ENCODE measurements at regions not wholly inside any gene's neighbourhood (a gene's known extent, or its start where the extent isn't known, plus 50 kb on each side); places are given as distances from the start of the nearest gene placed in this dataset.

DNA sequence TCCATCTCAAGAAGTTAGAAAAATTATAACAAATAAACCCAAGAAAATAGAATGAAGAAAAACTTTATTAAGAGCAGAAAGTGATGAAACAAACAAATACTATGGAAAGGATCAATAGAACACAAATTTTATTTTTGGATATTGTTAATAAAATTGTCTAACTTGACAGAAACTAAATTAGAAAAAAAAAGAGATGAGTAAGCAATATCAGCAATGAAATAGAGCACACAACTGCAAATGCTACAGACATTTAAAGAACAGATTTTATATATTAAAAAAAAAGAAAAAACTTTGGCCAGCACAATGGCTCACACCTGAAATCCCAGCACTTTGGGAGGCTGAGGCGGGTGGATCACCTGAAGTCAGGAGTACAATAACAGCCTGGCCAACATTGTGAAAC lies 628.0 kb downstream of the EPHA7 start:
- DNase-seq (ENCODE audit: low read depth, low spot score), result no peak
- no peaks in the 10 kb centered on the region for H3K79me2 ChIP-seq (ENCODE audit: control insufficient read depth, insufficient read depth, low read length)
- dilution Hi-C loops (cut with MboI; ENCODE audit: extremely low pct_ligation_motif_present, low sequenced_read_pairs), result no loop called here

DNA sequence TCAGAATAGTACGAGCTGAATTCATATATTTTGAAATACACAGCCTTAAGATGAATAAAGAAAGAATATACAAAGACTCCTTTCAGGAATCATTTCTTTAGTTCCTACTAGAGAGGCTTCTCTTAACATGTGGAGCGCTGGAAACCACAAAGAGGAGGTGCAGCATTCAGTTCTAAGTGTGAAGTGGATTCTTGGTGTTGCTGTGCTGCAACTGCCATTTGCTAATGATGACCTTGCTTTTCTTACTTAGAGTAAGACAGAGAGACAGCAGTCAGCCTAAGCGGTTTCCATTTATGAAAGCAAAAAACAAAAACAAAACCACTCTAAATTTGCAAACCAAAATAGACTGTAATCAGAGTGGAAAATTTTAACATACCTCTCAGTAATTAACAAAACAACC lies 629.0 kb downstream of the EPHA7 start:
- Histone ChIP-seq H3K27ac (ENCODE audit: control insufficient read depth, insufficient read depth, low read length) (no peak overlapping the region), H3K27me3 (ENCODE audit: control insufficient read depth, extremely low read depth, insufficient read depth, low read length) (no peaks in the 10 kb centered on the region), H3K9me1 (ENCODE audit: control insufficient read depth, extremely low read depth, insufficient read depth, low read length) (no peaks in the 10 kb centered on the region), H3K9me3 (ENCODE audit: control insufficient read depth, low read depth, low read length) (no peaks in the 10 kb centered on the region), H3K4me2 (ENCODE audit: control insufficient read depth, extremely low read depth, insufficient read depth, low read depth, low read length) (no peak overlapping the region), H3K4me3 (ENCODE audit: control insufficient read depth in 2 of 3, extremely low read depth in 1 of 3, insufficient read depth in 2 of 3, low read depth in 1 of 3, low read length in 3 of 3) (no peak overlapping the region), H3K4me1 (ENCODE audit: control insufficient read depth, extremely low read depth, insufficient read depth, low read length) (no peaks in the 10 kb centered on the region), H3K9ac (ENCODE audit: control insufficient read depth, extremely low read depth, insufficient read depth, low read length) (no peak overlapping the region), H2AFZ (ENCODE audit: control insufficient read depth, low read length) (no peak overlapping the region), H3K79me2 (ENCODE audit: control insufficient read depth, insufficient read depth, low read length) (no peaks in the 10 kb centered on the region), H4K20me1 (ENCODE audit: control insufficient read depth, extremely low read depth, insufficient read depth, low read length) (no peaks in the 10 kb centered on the region), H3K36me3 (ENCODE audit: control insufficient read depth in 2 of 2, extremely low read depth in 1 of 2, insufficient read depth in 2 of 2, low read length in 2 of 2) (no peaks in the 10 kb centered on the region)
- dilution Hi-C loops (cut with MboI; ENCODE audit: extremely low pct_ligation_motif_present, low sequenced_read_pairs), result no loop called here
- DNase-seq (ENCODE audit: low read depth, low spot score) (no peak), FAIRE-seq (no peak)
- no peak for TF ChIP-seq EZH2 (IDR thresholded peaks at IDR 0.05; ENCODE audit: low read length)
- TF ChIP-seq, protein P1, sequence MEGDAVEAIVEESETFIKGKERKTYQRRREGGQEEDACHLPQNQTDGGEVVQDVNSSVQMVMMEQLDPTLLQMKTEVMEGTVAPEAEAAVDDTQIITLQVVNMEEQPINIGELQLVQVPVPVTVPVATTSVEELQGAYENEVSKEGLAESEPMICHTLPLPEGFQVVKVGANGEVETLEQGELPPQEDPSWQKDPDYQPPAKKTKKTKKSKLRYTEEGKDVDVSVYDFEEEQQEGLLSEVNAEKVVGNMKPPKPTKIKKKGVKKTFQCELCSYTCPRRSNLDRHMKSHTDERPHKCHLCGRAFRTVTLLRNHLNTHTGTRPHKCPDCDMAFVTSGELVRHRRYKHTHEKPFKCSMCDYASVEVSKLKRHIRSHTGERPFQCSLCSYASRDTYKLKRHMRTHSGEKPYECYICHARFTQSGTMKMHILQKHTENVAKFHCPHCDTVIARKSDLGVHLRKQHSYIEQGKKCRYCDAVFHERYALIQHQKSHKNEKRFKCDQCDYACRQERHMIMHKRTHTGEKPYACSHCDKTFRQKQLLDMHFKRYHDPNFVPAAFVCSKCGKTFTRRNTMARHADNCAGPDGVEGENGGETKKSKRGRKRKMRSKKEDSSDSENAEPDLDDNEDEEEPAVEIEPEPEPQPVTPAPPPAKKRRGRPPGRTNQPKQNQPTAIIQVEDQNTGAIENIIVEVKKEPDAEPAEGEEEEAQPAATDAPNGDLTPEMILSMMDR (optimal IDR thresholded peaks at IDR 0.05 in 1 of 3, IDR thresholded peaks at IDR 0.05 in 1 of 3, conservative IDR thresholded peaks at IDR 0.05 in 1 of 3; ENCODE audit: extremely low read depth in 1 of 3, insufficient read depth in 2 of 3, low read length in 3 of 3), result no peak

More for the DNA sequence above, 628.0 kb downstream of the EPHA7 start:
- no peak for FAIRE-seq
- TF ChIP-seq, protein P1 (optimal IDR thresholded peaks at IDR 0.05 in 1 of 3, IDR thresholded peaks at IDR 0.05 in 1 of 3, conservative IDR thresholded peaks at IDR 0.05 in 1 of 3; ENCODE audit: extremely low read depth in 1 of 3, insufficient read depth in 2 of 3, low read length in 3 of 3), result no peak
- H3K27me3 ChIP-seq (ENCODE audit: control insufficient read depth, extremely low read depth, insufficient read depth, low read length), result no peaks in the 10 kb centered on the region
- no peaks in the 10 kb centered on the region for H3K4me1 ChIP-seq (ENCODE audit: control insufficient read depth, extremely low read depth, insufficient read depth, low read length)
- no peaks in the 10 kb centered on the region for H3K9me3 ChIP-seq (ENCODE audit: control insufficient read depth, low read depth, low read length)
- H3K9me1 ChIP-seq (ENCODE audit: control insufficient read depth, extremely low read depth, insufficient read depth, low read length), result no peaks in the 10 kb centered on the region
- H3K4me3 ChIP-seq (ENCODE audit: control insufficient read depth in 2 of 3, extremely low read depth in 1 of 3, insufficient read depth in 2 of 3, low read depth in 1 of 3, low read length in 3 of 3), result no peak overlapping the region
- no peaks in the 10 kb centered on the region for H4K20me1 ChIP-seq (ENCODE audit: control insufficient read depth, extremely low read depth, insufficient read depth, low read length)
- no peak overlapping the region for H3K9ac ChIP-seq (ENCODE audit: control insufficient read depth, extremely low read depth, insufficient read depth, low read length)
- H2AFZ ChIP-seq (ENCODE audit: control insufficient read depth, low read length), result no peak overlapping the region
- no peak overlapping the region for H3K4me2 ChIP-seq (ENCODE audit: control insufficient read depth, extremely low read depth, insufficient read depth, low read depth, low read length)
- no peak overlapping the region for H3K27ac ChIP-seq (ENCODE audit: control insufficient read depth, insufficient read depth, low read length)
- no peaks in the 10 kb centered on the region for H3K36me3 ChIP-seq (ENCODE audit: control insufficient read depth in 2 of 2, extremely low read depth in 1 of 2, insufficient read depth in 2 of 2, low read length in 2 of 2)

Measured in keratinocyte (primary cell).